Activated CD4-positive, alpha-beta T cell treated with anti-CD3 and anti-CD28 coated beads, Interleukin-2, amount 50 U/mL, for 16 hours (primary cell): ENCODE measurements at regions not wholly inside any gene's neighbourhood (a gene's known extent, or its start where the extent isn't known, plus 50 kb on each side); places are given as distances from the start of the nearest gene placed in this dataset.
"Not testable (repeated sequence)": the region's sequence is repeated elsewhere in the genome, so short reads cannot be mapped to it uniquely, and the experiment has no call there.

ENCODE experiments used
- DNase-seq: peaks from one replicate; pipeline ENCODE4 v3.0.0-alpha.2; 2020

DNA sequence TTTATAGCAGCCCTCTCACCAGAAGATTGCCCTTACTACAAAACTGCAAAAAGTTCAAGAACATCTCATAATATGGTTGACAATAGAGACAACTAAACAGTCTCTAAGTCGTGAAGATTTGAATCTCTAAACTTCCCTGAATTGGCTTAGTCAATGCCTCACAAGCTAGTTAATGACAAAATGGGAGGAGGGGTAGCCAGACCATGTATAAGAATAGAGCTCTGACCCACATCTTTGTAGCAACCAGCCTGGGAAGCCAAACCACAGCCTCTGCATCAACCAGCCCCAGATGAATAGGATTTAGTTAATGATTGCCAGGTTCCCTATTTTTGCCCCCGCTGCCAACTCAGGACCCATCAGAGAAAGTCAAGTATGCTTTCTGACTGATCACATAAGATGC lies 1265.9 kb upstream of the PCDH10 start:
- DNase-seq = not testable (repeated sequence)

DNA sequence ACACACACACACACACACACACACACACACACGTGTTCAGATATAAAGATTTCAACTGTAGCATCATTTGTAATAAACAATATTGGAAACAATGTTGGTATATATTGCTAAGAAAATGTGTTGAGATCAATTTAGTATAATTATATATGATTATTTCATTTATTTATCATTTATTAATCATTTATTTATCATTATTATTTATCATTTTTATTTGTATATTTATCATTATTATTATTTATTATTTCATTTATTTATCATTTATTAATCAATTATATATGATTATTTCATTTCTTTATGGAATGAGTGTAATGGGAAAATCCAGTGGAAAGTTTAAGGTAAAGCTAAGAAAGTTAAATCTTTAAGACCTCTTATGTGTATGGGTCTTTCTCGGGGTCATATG lies 1223.4 kb upstream of the PCDH10 start:
- not testable (repeated sequence) for DNase-seq

DNA sequence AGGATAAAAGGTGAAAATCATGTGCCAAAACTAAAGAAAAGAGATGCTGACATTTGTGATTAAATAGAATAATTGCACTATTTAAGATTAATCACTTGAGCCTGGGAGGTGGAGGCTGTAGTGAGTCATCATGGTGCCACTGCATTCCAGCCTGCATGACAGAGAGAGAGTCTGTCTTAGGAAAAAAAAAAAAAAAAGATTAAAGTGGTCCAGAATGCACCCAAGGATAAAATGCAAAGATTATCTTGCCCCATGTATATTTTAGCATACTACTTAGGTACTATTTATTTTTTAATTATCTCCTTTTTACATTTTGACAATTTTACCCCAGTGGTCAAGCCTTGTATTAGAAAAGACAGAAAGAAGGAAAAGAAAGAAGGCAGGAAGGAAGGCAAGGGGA lies 1181.4 kb upstream of the PCDH10 start:
- not testable (repeated sequence) for DNase-seq

- DNase-seq = no peak
These were observed 1174.4 kb upstream of the PCDH10 start for GRCh38 chr4:131974730-131975129.

- not testable (repeated sequence) for DNase-seq
These were observed 1173.6 kb upstream of the PCDH10 start for GRCh38 chr4:131975276-131976132.

DNA sequence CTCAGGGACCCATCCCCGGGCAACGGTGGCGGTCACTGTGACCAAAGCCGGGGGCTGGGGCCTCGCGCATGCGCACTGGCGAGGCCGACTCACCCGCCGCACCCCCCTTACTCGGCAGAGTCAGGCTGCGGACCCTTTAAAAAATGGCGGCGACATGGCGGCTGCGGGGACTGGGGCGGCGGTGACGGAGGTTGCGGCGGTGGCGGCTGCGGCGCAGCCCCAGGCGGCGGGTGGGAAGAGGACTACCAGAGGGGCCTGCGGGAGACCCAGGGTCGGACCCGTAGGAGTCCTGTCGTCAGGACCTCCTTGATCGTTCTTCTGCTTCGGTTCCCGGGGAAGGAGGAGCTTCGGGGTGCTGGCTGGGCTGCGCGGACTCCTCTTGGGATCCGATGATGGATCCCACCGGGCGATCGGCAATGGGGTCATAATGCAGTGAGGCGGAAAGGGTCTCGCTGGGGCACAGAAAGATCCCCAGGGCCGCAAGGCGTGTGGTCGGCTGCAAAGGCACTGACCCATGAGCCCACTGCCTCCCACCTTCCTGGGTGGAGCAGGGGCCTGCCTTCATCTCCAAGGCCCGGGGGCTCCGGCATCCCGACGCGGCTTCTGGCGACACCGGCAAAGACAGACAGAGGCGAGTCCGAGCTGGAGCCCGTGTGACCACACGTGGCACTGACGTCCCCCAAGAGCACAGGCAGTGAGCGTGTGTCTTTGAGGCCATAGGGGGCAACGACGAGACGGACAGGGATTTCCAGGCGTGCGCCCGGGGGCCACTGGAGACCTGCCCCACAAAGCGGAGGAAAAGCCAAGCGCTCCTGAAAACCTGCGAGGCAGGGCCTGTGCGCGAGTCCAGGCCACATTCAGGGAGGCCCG lies 1172.7 kb upstream of the PCDH10 start:
- DNase-seq = not testable (repeated sequence)

- DNase-seq = no peak
These were observed 1171.0 kb upstream of the PCDH10 start for GRCh38 chr4:131978120-131978519.

GRCh38 chr4:131989576-131989975 lies 1159.5 kb upstream of the PCDH10 start:
- no peak for DNase-seq

DNA sequence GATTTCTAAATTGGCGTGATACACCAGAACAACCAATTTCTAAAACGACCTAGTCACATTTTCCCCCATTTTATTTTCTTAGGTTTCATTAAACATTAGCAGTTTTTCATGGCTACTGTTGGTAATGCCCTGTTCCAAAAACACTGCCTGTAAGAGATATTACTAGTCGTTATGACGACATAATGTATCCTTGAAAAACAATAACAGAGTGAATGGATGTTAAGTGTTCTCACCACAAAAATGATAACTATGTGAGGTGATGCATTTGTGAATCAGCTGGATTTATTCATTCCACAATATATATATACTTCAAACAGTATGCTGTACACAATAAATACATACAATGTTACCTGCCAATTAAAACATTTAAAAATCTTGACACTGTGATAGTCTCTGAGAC lies 1147.6 kb upstream of the PCDH10 start:
- DNase-seq = no peak

GRCh38 chr4:132003593-132003992 lies 1145.5 kb upstream of the PCDH10 start:
- no peak for DNase-seq

DNA sequence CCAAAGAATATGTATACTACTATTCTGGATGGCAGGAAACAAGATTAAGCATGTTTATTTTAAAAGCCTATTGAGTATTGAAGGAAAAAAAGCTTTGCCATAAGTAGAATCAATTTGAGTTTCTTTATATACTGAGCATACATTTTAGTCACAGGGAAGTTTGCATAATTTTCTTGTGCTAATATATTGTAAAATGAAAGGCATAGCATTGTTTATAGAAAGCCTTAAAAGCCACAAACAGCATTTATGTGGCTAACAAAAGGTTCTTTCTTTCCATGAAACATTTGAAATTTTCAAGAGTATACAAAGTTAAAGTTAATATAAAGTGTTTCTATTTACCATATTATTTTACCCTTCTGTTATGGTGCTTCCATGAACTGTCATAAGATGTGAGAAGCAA lies 1133.8 kb upstream of the PCDH10 start:
- DNase-seq = no peak

- DNase-seq = no peak
These were observed 1132.3 kb upstream of the PCDH10 start for GRCh38 chr4:132016703-132017350.

- DNase-seq = no peak
These were observed 1122.9 kb upstream of the PCDH10 start for GRCh38 chr4:132026166-132026565.

GRCh38 chr4:132026816-132027215 lies 1122.3 kb upstream of the PCDH10 start:
- no peak for DNase-seq

DNA sequence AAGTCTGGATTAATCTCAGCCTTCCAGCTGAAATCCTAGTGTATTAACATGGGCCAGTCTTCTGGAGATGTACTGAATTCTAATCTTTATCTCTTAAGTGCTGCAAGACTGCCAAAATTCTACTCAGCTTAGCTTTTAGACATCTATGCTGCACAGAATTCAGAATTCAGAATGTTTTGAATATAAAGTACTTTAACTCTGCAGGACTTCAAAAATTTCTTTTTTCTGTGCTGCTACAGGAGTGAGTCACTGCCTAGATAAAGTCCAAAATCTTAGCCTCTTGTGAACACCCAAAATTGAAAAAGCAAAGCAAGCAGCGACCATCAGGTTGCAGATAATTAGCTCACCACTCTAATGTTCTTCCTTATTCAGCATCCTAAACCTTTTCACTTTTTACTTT lies 1092.6 kb upstream of the PCDH10 start:
- no peak for DNase-seq

DNA sequence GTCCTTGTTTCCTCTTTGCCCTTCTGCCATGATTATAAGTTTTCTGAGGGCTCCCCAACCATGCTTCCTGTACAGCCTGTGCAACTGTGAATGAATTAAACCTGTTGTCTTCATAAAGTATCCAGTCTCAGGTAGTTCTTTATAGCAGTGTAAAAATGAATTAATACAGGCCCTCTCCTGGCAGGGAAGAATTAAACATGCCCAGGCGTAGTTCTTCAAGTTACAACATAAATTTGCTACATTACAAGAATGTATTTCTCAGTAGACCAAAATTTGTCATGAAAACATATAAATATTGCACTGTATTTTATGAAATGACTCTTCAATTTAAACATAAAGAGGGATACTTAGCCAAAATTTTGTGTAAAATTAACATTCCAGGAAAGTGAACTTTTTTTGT lies 1089.9 kb upstream of the PCDH10 start:
- DNase-seq = no peak

GRCh38 chr4:132062611-132063239 lies 1086.4 kb upstream of the PCDH10 start:
- no peak for DNase-seq

GRCh38 chr4:132063829-132064228 lies 1085.3 kb upstream of the PCDH10 start:
- no peak for DNase-seq

DNA sequence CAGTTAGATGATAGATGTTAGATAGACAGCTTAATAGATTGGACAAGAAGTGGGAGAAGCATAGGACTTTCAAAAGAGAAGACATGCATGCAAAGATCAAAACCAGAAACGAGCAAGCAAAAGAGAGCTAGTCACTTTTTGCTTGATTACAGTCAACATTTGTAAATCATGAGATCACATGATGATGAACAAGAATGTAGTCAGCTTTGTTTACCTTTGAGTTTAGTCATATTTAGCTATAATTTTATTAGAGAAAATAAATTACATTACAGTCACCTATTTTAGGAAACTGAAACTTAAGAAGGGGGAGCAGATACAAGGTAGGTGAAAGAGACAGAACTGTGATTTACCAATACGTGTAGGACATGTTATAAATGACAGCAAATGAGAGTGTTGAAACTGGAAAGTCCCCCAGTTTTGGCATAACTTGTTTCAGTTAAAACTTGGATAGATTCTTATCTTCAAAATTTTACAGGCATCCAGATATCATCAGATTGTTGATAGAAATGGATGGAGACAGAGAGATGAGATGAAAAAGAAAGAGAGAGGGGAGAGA lies 1083.1 kb upstream of the PCDH10 start:
- DNase-seq = no peak

DNA sequence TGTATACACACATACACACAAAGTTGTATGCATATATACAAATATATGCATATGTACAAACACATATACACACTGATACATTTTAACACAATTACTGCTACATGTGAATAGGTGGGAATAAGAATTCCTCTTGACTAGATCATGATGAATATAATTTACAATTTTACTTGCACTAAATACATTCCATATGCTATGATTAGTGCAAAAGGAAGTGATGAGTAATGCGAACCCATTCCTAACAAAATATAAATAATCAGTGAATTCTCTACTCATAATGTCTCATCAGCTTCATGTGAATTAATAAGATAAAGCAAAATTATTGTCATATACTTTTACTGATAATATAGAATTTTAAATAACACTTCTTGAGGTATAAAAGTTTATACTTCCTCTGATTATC lies 1077.3 kb upstream of the PCDH10 start:
- no peak for DNase-seq

- DNase-seq = no peak
These were observed 1072.3 kb upstream of the PCDH10 start for GRCh38 chr4:132076829-132077228.

- DNase-seq = no peak
These were observed 1064.0 kb upstream of the PCDH10 start for GRCh38 chr4:132085105-132085504.

GRCh38 chr4:132094017-132094416 lies 1055.1 kb upstream of the PCDH10 start:
- DNase-seq = no peak
